H1 (cell line): ENCODE measurements at regions not wholly inside any gene's neighbourhood (a gene's known extent, or its start where the extent isn't known, plus 50 kb on each side); places are given as distances from the start of the nearest gene placed in this dataset.

Experiments
- EP300 ChIP-seq, 2 experiments: IDR thresholded peaks; 1 replicate in 1 of 2; 2 replicates in 1 of 2; pipeline ENCODE4 v1.6.1; 2011 to 2012; ENCODE audit warnings: low read depth in 2 of 2, low read length in 2 of 2, mild to moderate bottlenecking in 2 of 2, borderline replicate concordance in 1 of 2, inconsistent platforms in 1 of 2, moderate library complexity in 1 of 2
- JUN ChIP-seq: IDR thresholded peaks from 2 replicates; pipeline ENCODE4 v1.6.1; 2011; ENCODE audit warnings: low read depth, mild to moderate bottlenecking, improper control_type of control experiment, low read length
- JUND ChIP-seq: IDR thresholded peaks from 2 replicates; pipeline ENCODE4 v1.6.1; 2011; ENCODE audit warnings: mild to moderate bottlenecking, improper control_type of control experiment, low read length
- POLR2AphosphoS5 ChIP-seq: IDR thresholded peaks from 2 replicates; pipeline ENCODE4 v1.6.1; 2011; ENCODE audit warnings: low read depth, low read length
- RNF2 ChIP-seq: fragments of 200-900, 300-1000 bp; sonication (generic); IDR thresholded peaks from 2 replicates; pipeline ENCODE4 v1.7.1; 2016; ENCODE audit warnings: borderline replicate concordance, low read depth, mild to moderate bottlenecking, antibody characterized with exemption, low read length; ENCODE audit not compliant: poor library complexity, severe bottlenecking; ENCODE audit errors: missing control alignments
- TBP ChIP-seq: IDR thresholded peaks from 2 replicates; pipeline ENCODE4 v1.6.1; 2011; ENCODE audit warnings: low read depth, low read length, improper control_type of control experiment
- TF ChIP-seq, protein P1 (sequence below): IDR thresholded peaks from 2 replicates; pipeline ENCODE4 v1.6.1; 2011; ENCODE audit warnings: low read length, improper control_type of control experiment
- TF ChIP-seq, protein P2 (sequence below), 3 experiments: IDR thresholded peaks; 1 replicate in 2 of 3; 2 replicates in 1 of 3; pipeline versions ENCODE4 v1.5.1 to v1.6.1; 2011; ENCODE audit warnings: low read length in 3 of 3, mild to moderate bottlenecking in 3 of 3, inconsistent platforms in 2 of 3, low read depth in 1 of 3, moderate library complexity in 1 of 3; ENCODE audit not compliant: insufficient read depth in 1 of 3; ENCODE audit errors: control extremely low read depth in 1 of 3

- TF ChIP-seq POLR2AphosphoS5 (no peak), EP300 (IDR thresholded peaks at IDR 0.05; ENCODE audit: borderline replicate concordance in 1 of 2, low read depth in 2 of 2, low read length in 2 of 2) (no peak), JUND (no peak), JUN (no peak), RNF2 (no peak), TBP (no peak)
- TF ChIP-seq, protein P1, sequence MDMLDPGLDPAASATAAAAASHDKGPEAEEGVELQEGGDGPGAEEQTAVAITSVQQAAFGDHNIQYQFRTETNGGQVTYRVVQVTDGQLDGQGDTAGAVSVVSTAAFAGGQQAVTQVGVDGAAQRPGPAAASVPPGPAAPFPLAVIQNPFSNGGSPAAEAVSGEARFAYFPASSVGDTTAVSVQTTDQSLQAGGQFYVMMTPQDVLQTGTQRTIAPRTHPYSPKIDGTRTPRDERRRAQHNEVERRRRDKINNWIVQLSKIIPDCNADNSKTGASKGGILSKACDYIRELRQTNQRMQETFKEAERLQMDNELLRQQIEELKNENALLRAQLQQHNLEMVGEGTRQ, result no peak
- TF ChIP-seq, protein P2, sequence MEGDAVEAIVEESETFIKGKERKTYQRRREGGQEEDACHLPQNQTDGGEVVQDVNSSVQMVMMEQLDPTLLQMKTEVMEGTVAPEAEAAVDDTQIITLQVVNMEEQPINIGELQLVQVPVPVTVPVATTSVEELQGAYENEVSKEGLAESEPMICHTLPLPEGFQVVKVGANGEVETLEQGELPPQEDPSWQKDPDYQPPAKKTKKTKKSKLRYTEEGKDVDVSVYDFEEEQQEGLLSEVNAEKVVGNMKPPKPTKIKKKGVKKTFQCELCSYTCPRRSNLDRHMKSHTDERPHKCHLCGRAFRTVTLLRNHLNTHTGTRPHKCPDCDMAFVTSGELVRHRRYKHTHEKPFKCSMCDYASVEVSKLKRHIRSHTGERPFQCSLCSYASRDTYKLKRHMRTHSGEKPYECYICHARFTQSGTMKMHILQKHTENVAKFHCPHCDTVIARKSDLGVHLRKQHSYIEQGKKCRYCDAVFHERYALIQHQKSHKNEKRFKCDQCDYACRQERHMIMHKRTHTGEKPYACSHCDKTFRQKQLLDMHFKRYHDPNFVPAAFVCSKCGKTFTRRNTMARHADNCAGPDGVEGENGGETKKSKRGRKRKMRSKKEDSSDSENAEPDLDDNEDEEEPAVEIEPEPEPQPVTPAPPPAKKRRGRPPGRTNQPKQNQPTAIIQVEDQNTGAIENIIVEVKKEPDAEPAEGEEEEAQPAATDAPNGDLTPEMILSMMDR (IDR thresholded peaks at IDR 0.05; ENCODE audit: control extremely low read depth in 1 of 3, insufficient read depth in 1 of 3, low read depth in 1 of 3, low read length in 3 of 3), result no peak
Observed at GRCh38 chr3:194931347-194931746, 245.7 kb downstream of the FAM43A start.
